Hypothalamus (tissue), 51 donors: ENCODE measurements at regions not wholly inside any gene's neighbourhood (a gene's known extent, or its start where the extent isn't known, plus 50 kb on each side); places are given as distances from the start of the nearest gene placed in this dataset.

Experiments
- DNase-seq, 51 donors: peaks; one replicate each; lab custom pipeline; 2025; lab: John Stamatoyannopoulos, UW

- DNase-seq = no peak
Measured at GRCh38 chr12:27382924-27383323, 50.3 kb downstream of the BMAL2 start.

- peak in 34 of 51 donors; percentile 0 to 66 (median 26) for DNase-seq
Measured at GRCh38 chr12:27383429-27384260, 51.0 kb downstream of the BMAL2 start.

- no peak for DNase-seq
Measured at GRCh38 chr12:27384261-27384590, 51.6 kb downstream of the BMAL2 start.

GRCh38 chr12:27385766-27386564 lies 53.3 kb downstream of the BMAL2 start:
- DNase-seq = peak in 1 of 51 donors; percentile 17

- DNase-seq = no peak
Measured at GRCh38 chr12:27387473-27387872, 54.8 kb downstream of the BMAL2 start.

- DNase-seq = no peak
Measured at GRCh38 chr12:27388650-27389049, 56.0 kb downstream of the BMAL2 start.

- no peak for DNase-seq
Measured at GRCh38 chr12:27394676-27395075, 51.9 kb upstream of the SMCO2 start.

- DNase-seq = peak in 1 of 51 donors; percentile 9
Measured at GRCh38 chr12:27396216-27396815, 50.2 kb upstream of the SMCO2 start.
